ENCODE measurements at regions not wholly inside any gene's neighbourhood (a gene's known extent, or its start where the extent isn't known, plus 50 kb on each side); places are given as distances from the start of the nearest gene placed in this dataset.

- H3K27me3 ChIP-seq, result no peaks in the 10 kb centered on the region
- DNase-seq, result no peak
- TF ChIP-seq CTCF (IDR thresholded peaks at IDR 0.05; ENCODE audit: low read depth, low read length), result no peak; the same call in 1 of the 2 replicates
- no peaks in the 10 kb centered on the region; the same call in 1 of the 2 replicates for H3K9me3 ChIP-seq
- no peak overlapping the region for H3K4me3 ChIP-seq (ENCODE audit: low read depth, low read length)
- H3K4me1 ChIP-seq, result no peaks in the 10 kb centered on the region
- H3K36me3 ChIP-seq, result no peaks in the 10 kb centered on the region
Observed at GRCh38 chr4:23219779-23220408, 527.2 kb downstream of the GBA3 start.

- no peak overlapping the region for H3K4me3 ChIP-seq (ENCODE audit: low read depth, low read length)
- H3K9me3 ChIP-seq, result no peaks in the 10 kb centered on the region
- no peaks in the 10 kb centered on the region for H3K27me3 ChIP-seq
- no peaks in the 10 kb centered on the region for H3K4me1 ChIP-seq
- DNase-seq, result no peak
- TF ChIP-seq CTCF (IDR thresholded peaks at IDR 0.05; ENCODE audit: low read depth, low read length), result no peak
- no peaks in the 10 kb centered on the region for H3K36me3 ChIP-seq
Observed at GRCh38 chr4:23213198-23213597, 520.5 kb downstream of the GBA3 start.

- H3K27me3 ChIP-seq, result no peaks in the 10 kb centered on the region
- no peak for TF ChIP-seq CTCF (IDR thresholded peaks at IDR 0.05; ENCODE audit: low read depth, low read length)
- no peaks in the 10 kb centered on the region for H3K9me3 ChIP-seq
- no peak overlapping the region for H3K4me3 ChIP-seq (ENCODE audit: low read depth, low read length)
- no peaks in the 10 kb centered on the region for H3K4me1 ChIP-seq
- no peaks in the 10 kb centered on the region for H3K36me3 ChIP-seq
- DNase-seq, result no peak
Observed at GRCh38 chr4:23212558-23212957, 519.8 kb downstream of the GBA3 start.

- Histone ChIP-seq H3K27me3 (no peaks in the 10 kb centered on the region), H3K36me3 (no peaks in the 10 kb centered on the region), H3K9me3 (no peaks in the 10 kb centered on the region; the same call in 1 of the 2 replicates), H3K4me3 (ENCODE audit: low read depth, low read length) (no peak overlapping the region), H3K4me1 (no peaks in the 10 kb centered on the region)
- TF ChIP-seq CTCF (IDR thresholded peaks at IDR 0.05; ENCODE audit: low read depth, low read length), result no peak
- no peak for DNase-seq
Observed at GRCh38 chr4:23207059-23207458, 514.3 kb downstream of the GBA3 start.

GRCh38 chr4:23202712-23203247 lies 510.0 kb downstream of the GBA3 start:
- no peaks in the 10 kb centered on the region for H3K36me3 ChIP-seq
- no peak for DNase-seq
- no peaks in the 10 kb centered on the region for H3K4me1 ChIP-seq
- no peak for TF ChIP-seq CTCF (IDR thresholded peaks at IDR 0.05; ENCODE audit: low read depth, low read length)
- no peaks in the 10 kb centered on the region for H3K27me3 ChIP-seq
- H3K9me3 ChIP-seq, result no peaks in the 10 kb centered on the region; the same call in 1 of the 2 replicates
- H3K4me3 ChIP-seq (ENCODE audit: low read depth, low read length), result no peak overlapping the region

- DNase-seq, result no peak
- TF ChIP-seq CTCF (IDR thresholded peaks at IDR 0.05; ENCODE audit: low read depth, low read length), result no peak
- Histone ChIP-seq H3K9me3 (no peaks in the 10 kb centered on the region), H3K4me1 (no peaks in the 10 kb centered on the region), H3K27me3 (no peaks in the 10 kb centered on the region), H3K36me3 (no peaks in the 10 kb centered on the region), H3K4me3 (ENCODE audit: low read depth, low read length) (no peak overlapping the region)
Observed at GRCh38 chr4:23194751-23195150, 502.0 kb downstream of the GBA3 start.

All from BE2C (cell line).